SIG-M5 (cell line): ENCODE measurements at regions not wholly inside any gene's neighbourhood (a gene's known extent, or its start where the extent isn't known, plus 50 kb on each side); places are given as distances from the start of the nearest gene placed in this dataset.

Experiments used
- DNase-seq: peaks from one replicate; lab custom pipeline; 2025; lab: John Stamatoyannopoulos, UW

- no peak for DNase-seq
Measured at GRCh38 chr13:77381059-77381458, 54.2 kb upstream of the MYCBP2 start.

DNA sequence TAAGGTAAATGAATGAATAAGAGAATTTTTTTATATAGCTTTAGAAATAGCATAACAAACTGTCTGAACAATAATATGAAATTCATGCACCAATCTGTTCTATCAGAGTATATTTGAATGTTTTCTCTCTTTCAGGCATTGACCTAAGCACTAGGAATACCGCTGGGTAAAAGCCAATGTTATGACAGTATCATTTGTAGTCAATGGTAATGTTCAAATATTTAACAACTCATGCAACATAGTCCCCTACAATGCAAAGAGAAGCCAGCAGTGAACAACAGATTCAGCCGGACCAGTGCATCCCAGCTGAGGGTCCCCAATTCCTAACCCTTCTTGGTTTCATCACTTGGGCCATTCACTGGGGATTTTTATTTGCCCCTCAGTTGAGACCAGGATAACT, 52.6 kb upstream of the MYCBP2 start:
- no peak for DNase-seq

DNA sequence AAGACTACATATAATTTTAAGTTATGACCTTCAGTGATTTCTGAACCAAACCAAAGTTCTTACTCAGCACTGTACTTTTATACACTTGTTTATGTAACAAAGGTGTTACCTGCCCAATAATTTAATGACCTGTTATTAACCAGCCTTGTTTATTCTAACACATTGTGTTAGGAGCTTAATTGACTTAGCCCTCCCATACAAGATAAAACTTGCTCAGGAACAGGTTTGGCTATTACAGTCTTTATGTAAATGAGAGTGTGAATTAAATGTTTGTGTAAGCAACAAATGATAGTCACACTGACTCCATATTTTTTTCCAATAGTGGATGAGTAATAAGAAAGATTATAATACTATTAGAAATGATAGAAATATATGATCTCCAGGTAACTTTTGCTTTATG, 51.8 kb upstream of the MYCBP2 start:
- DNase-seq, result no peak

DNA sequence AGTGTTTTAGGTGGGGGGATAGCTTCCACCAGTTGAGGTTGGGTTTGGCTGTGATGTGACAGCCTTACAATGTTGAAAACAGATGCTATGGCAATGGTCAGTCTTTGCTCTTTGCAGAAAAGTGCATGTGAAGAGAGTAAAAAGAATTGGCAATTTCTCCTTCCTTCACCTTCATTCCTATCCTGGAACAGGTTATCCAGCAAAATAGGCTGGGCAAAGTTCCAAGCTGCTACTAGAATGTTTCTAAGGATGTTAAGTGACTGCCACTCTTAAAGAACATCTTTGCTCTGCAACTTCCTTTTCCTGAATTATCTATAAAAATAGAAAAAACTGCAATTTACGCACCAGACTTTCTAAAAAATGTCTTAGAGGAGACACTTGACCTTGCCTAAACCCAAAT, 50.1 kb upstream of the MYCBP2 start:
- no peak for DNase-seq
